Esophagus squamous epithelium (tissue), 4 donors: ENCODE measurements at regions not wholly inside any gene's neighbourhood (a gene's known extent, or its start where the extent isn't known, plus 50 kb on each side); places are given as distances from the start of the nearest gene placed in this dataset.

ENCODE experiments used
- POLR2A ChIP-seq, 4 donors: fragments of 450-650 bp; IDR thresholded peaks; one replicate each; pipeline ENCODE4 v1.6.1; 2017; ENCODE audit warnings: antibody characterized with exemption in 4 of 4, mild to moderate bottlenecking in 4 of 4, moderate library complexity in 3 of 4
- TF ChIP-seq, protein P1 (sequence below), 6 experiments: fragments of 450-650 bp in 4 of 6; fragments of 200-600 bp in 2 of 6; sonication (generic) in 2 of 6; IDR thresholded peaks; one replicate each; pipeline ENCODE4 v1.5.1; 2016 to 2019; ENCODE audit warnings: antibody characterized with exemption in 6 of 6, mild to moderate bottlenecking in 4 of 6, moderate library complexity in 4 of 6

GRCh38 chr7:130909161-130909836 is 175.3 kb upstream of the KLF14 start:
- TF ChIP-seq, protein P1, sequence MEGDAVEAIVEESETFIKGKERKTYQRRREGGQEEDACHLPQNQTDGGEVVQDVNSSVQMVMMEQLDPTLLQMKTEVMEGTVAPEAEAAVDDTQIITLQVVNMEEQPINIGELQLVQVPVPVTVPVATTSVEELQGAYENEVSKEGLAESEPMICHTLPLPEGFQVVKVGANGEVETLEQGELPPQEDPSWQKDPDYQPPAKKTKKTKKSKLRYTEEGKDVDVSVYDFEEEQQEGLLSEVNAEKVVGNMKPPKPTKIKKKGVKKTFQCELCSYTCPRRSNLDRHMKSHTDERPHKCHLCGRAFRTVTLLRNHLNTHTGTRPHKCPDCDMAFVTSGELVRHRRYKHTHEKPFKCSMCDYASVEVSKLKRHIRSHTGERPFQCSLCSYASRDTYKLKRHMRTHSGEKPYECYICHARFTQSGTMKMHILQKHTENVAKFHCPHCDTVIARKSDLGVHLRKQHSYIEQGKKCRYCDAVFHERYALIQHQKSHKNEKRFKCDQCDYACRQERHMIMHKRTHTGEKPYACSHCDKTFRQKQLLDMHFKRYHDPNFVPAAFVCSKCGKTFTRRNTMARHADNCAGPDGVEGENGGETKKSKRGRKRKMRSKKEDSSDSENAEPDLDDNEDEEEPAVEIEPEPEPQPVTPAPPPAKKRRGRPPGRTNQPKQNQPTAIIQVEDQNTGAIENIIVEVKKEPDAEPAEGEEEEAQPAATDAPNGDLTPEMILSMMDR (IDR thresholded peaks at IDR 0.05), result no peak
- no peak for TF ChIP-seq POLR2A (IDR thresholded peaks at IDR 0.05)
